RPMI7951 (cell line): ENCODE measurements at regions not wholly inside any gene's neighbourhood (a gene's known extent, or its start where the extent isn't known, plus 50 kb on each side); places are given as distances from the start of the nearest gene placed in this dataset.

ENCODE experiments used
- DNase-seq: peaks from one replicate; pipeline ENCODE4 v3.0.0-alpha.2; 2012; ENCODE audit warnings: low read depth

GRCh38 chr3:76063811-76064210 is 278.5 kb upstream of the ZNF717 start:
- DNase-seq = no peak

- no peak for DNase-seq
Measured at GRCh38 chr3:76065964-76066363, 280.6 kb upstream of the ZNF717 start.

- DNase-seq = no peak
Measured at GRCh38 chr3:76078101-76078500, 292.8 kb upstream of the ZNF717 start.

GRCh38 chr3:76083992-76084391 is 298.6 kb upstream of the ZNF717 start:
- no peak for DNase-seq

- DNase-seq = no peak
Measured at GRCh38 chr3:76096036-76096435, 310.7 kb upstream of the ZNF717 start.

- no peak for DNase-seq
Measured at GRCh38 chr3:76096836-76097588, 311.7 kb upstream of the ZNF717 start.

- DNase-seq = no peak
Measured at GRCh38 chr3:76097589-76097969, 312.2 kb upstream of the ZNF717 start.

GRCh38 chr3:76099956-76100355 is 314.6 kb upstream of the ZNF717 start:
- no peak for DNase-seq

- DNase-seq = peak; percentile 18
Measured at GRCh38 chr3:76107935-76108570, 322.7 kb upstream of the ZNF717 start.

- no peak for DNase-seq
Measured at GRCh38 chr3:76111808-76112207, 326.5 kb upstream of the ZNF717 start.

- DNase-seq = no peak
Measured at GRCh38 chr3:76122007-76122406, 336.7 kb upstream of the ZNF717 start.

- DNase-seq = no peak
Measured at GRCh38 chr3:76129441-76129840, 344.1 kb upstream of the ZNF717 start.

- peak; percentile 47 for DNase-seq
Measured at GRCh38 chr3:76131396-76132153, 346.2 kb upstream of the ZNF717 start.

GRCh38 chr3:76132154-76132470 is 346.8 kb upstream of the ZNF717 start:
- DNase-seq = no peak

- DNase-seq = peak; percentile 46
Measured at GRCh38 chr3:76134166-76134565, 348.8 kb upstream of the ZNF717 start.

- no peak for DNase-seq
Measured at GRCh38 chr3:76138921-76139320, 353.6 kb upstream of the ZNF717 start.

GRCh38 chr3:76147846-76148245 is 362.5 kb upstream of the ZNF717 start:
- no peak for DNase-seq

- no peak for DNase-seq
Measured at GRCh38 chr3:76152028-76152427, 366.7 kb upstream of the ZNF717 start.

GRCh38 chr3:76161856-76162255 is 376.5 kb upstream of the ZNF717 start:
- no peak for DNase-seq

GRCh38 chr3:76171647-76172046 is 386.3 kb upstream of the ZNF717 start:
- DNase-seq = no peak

- DNase-seq = no peak
Measured at GRCh38 chr3:76177610-76178009, 392.3 kb upstream of the ZNF717 start.

- no peak for DNase-seq
Measured at GRCh38 chr3:76178412-76178811, 393.1 kb upstream of the ZNF717 start.

GRCh38 chr3:76181213-76181612 is 395.9 kb upstream of the ZNF717 start:
- DNase-seq = no peak
